SU-DHL-6 (cell line): ENCODE measurements at regions not wholly inside any gene's neighbourhood (a gene's known extent, or its start where the extent isn't known, plus 50 kb on each side); places are given as distances from the start of the nearest gene placed in this dataset.

ENCODE experiments used
- H2AFZ ChIP-seq: fragments of 200-600 bp; sonication (generic); 2 replicates; pipeline ENCODE4 v1.6.1; 2014; ENCODE audit warnings: low read depth, mild to moderate bottlenecking, moderate library complexity, mixed read lengths, antibody characterized with exemption, low read length; ENCODE audit not compliant: severe bottlenecking
- H3F3A ChIP-seq: fragments of 200-600 bp; shearing (Covaris generic); 2 replicates; pipeline ENCODE4 v1.6.0; 2016; ENCODE audit warnings: antibody characterized with exemption, mild to moderate bottlenecking; ENCODE audit not compliant: insufficient read depth
- H3K27ac ChIP-seq: fragments of 200-600 bp; sonication (generic); 2 replicates; pipeline ENCODE4 v1.5.1; 2016; ENCODE audit warnings: low read depth, mild to moderate bottlenecking, low read length, moderate library complexity, mixed read lengths
- H3K27me3 ChIP-seq: fragments of 200-600 bp; sonication (generic), shearing (Covaris generic); 2 replicates; pipeline ENCODE4 v1.6.0; 2014; ENCODE audit warnings: mild to moderate bottlenecking, low read length
- H3K36me3 ChIP-seq: fragments of 200-600 bp; sonication (generic); 2 replicates; pipeline ENCODE4 v1.6.1; 2014; ENCODE audit warnings: mild to moderate bottlenecking, low read length, mixed read lengths
- H3K4me2 ChIP-seq: fragments of 300-600, 200-600 bp; shearing (Covaris generic), sonication (generic); 2 replicates; pipeline ENCODE4 v1.6.0; 2014; ENCODE audit warnings: low read length, low read depth, mild to moderate bottlenecking; ENCODE audit not compliant: poor library complexity, severe bottlenecking
- H3K4me3 ChIP-seq: fragments of 200-600 bp; sonication (generic); 2 replicates; pipeline ENCODE4 v1.5.1; 2014; ENCODE audit warnings: antibody characterized with exemption, low read length, mild to moderate bottlenecking, mixed read lengths; ENCODE audit not compliant: insufficient read depth, poor library complexity, severe bottlenecking
- H3K79me2 ChIP-seq: fragments of 200-600 bp; sonication (generic); 2 replicates; pipeline ENCODE4 v1.6.1; 2014; ENCODE audit warnings: mild to moderate bottlenecking, low read length, moderate library complexity; ENCODE audit not compliant: insufficient read depth
- H3K9ac ChIP-seq: fragments of 200-600 bp; sonication (generic); 2 replicates; pipeline ENCODE4 v1.7.0; 2014; ENCODE audit warnings: mild to moderate bottlenecking, low read length
- H3K9me2 ChIP-seq: fragments of 200-600 bp; sonication (generic); replicated peaks from 2 replicates; pipeline ENCODE4 v1.6.1; 2014; ENCODE audit warnings: low read length; ENCODE audit not compliant: insufficient read depth
- H3K9me3 ChIP-seq: fragments of 200-600 bp; sonication (generic); 2 replicates; pipeline ENCODE4 v1.6.1; 2014; ENCODE audit warnings: low read length, mixed read lengths; ENCODE audit not compliant: insufficient read depth
- H4K20me1 ChIP-seq: fragments of 200-600 bp; sonication (generic); 2 replicates; pipeline ENCODE4 v1.6.1; 2014; ENCODE audit warnings: low read depth, mild to moderate bottlenecking, antibody characterized with exemption, low read length, moderate library complexity, mixed read lengths
- EZH2phosphoT487 ChIP-seq: fragments of 200-600 bp; sonication (generic), shearing (Covaris generic); conservative IDR thresholded peaks from 2 replicates; pipeline ENCODE4 v1.6.1; 2018; ENCODE audit warnings: mild to moderate bottlenecking, antibody characterized with exemption, low read length, moderate library complexity, mixed read lengths
- TF ChIP-seq, protein P1 (sequence below): fragments of 200-600 bp; sonication (generic); IDR thresholded peaks from one replicate; pipeline ENCODE4 v1.5.1; 2017; ENCODE audit warnings: antibody characterized with exemption, mild to moderate bottlenecking, low read length, moderate library complexity; ENCODE audit not compliant: insufficient read depth, poor library complexity, severe bottlenecking

DNA sequence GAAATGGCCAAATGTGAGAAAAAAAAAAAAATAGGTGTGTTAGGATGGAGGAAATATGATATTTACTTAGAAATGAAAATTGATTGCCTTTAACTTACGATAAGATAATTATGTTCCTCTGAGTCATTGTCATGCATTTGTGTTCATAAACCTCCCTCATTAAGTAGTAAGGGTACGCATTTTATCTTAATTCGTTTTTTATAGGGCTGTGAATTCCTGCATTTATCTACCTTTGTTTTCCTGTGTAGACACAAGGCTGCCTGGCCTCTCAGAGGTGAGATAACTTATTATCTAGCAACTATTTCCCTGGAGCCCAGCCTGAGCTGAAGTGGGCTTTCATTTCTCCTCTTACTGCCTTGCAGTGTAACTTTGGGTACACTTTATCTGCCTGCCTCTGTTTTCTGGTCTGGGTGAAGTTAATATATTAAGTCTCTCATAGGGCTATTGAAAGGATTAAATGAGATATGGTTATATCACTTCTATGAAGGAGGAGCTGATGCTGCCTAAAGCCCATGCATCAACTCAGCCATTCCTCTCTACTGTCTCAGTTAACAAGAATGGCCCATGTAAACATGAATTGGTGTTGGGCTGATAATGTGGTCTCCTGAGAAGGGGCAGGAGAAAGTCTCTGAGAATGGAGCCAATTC, 103.8 kb upstream of the KLF4 start:
- no peaks in the 10 kb centered on the region for H3K27me3 ChIP-seq

DNA sequence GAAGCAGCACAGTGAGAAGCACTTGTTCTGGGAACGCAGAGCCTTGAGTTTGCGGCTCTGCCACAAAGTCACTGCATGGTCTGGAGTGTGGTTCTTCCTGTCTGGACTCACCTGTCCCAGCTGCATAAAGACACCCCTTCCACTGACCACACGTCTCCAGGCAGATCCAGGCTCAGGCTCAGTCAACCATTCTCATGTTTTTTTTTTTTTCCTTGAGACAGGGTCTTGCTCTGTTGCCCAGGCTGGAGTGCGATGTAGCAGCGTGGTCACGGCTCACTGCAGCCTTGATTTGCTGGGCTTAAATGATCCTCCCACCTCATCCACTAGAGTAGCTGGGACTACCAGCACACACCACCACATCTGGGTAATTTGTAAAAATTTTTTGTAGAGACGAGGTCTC, 102.9 kb upstream of the KLF4 start:
- Histone ChIP-seq H3F3A (no peaks in the 10 kb centered on the region), H4K20me1 (no peaks in the 10 kb centered on the region), H3K27me3 (no peaks in the 10 kb centered on the region), H3K79me2 (no peaks in the 10 kb centered on the region), H3K27ac (no peak overlapping the region), H3K9me3 (no peaks in the 10 kb centered on the region), H2AFZ (no peak overlapping the region), H3K36me3 (no peaks in the 10 kb centered on the region), H3K9ac (no peak overlapping the region), H3K4me2 (no peak overlapping the region), H3K4me3 (no peak overlapping the region), H3K9me2 (no peaks in the 10 kb centered on the region)
- TF ChIP-seq, protein P1, sequence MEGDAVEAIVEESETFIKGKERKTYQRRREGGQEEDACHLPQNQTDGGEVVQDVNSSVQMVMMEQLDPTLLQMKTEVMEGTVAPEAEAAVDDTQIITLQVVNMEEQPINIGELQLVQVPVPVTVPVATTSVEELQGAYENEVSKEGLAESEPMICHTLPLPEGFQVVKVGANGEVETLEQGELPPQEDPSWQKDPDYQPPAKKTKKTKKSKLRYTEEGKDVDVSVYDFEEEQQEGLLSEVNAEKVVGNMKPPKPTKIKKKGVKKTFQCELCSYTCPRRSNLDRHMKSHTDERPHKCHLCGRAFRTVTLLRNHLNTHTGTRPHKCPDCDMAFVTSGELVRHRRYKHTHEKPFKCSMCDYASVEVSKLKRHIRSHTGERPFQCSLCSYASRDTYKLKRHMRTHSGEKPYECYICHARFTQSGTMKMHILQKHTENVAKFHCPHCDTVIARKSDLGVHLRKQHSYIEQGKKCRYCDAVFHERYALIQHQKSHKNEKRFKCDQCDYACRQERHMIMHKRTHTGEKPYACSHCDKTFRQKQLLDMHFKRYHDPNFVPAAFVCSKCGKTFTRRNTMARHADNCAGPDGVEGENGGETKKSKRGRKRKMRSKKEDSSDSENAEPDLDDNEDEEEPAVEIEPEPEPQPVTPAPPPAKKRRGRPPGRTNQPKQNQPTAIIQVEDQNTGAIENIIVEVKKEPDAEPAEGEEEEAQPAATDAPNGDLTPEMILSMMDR, result no peak

More for the DNA sequence above, 103.8 kb upstream of the KLF4 start:
- TF ChIP-seq, protein P1, result no peak
- TF ChIP-seq EZH2phosphoT487, result no peak
- H3K4me3 ChIP-seq, result no peak overlapping the region
- no peaks in the 10 kb centered on the region for H3K9me3 ChIP-seq
- H3K9ac ChIP-seq, result no peak overlapping the region
- H3K79me2 ChIP-seq, result no peaks in the 10 kb centered on the region
- no peak overlapping the region for H3K4me2 ChIP-seq
- H2AFZ ChIP-seq, result no peak overlapping the region
- H4K20me1 ChIP-seq, result no peaks in the 10 kb centered on the region
- no peaks in the 10 kb centered on the region for H3K9me2 ChIP-seq
- no peaks in the 10 kb centered on the region for H3F3A ChIP-seq
- no peaks in the 10 kb centered on the region for H3K36me3 ChIP-seq
- no peak overlapping the region for H3K27ac ChIP-seq

DNA sequence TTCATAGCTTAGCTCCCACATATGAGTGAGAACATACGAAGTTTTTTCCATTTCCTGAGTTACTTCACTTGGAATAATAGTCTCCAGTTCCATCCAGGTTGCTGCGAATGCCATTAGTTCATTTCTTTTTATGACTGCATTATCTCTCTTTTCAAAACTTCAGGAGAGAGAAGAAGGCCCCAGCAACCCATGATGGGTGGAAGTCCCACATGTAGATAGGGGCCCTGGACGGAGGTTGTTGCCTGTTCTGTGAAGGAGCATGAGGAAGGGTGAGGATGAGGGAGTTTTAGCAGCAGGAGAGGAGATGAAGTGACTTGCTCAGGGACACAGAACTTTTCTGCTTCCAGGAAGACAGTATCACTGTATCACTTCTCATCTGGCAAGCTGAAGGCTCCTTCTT, 102.2 kb upstream of the KLF4 start:
- no peak for TF ChIP-seq EZH2phosphoT487
- TF ChIP-seq, protein P1, result no peak
- Histone ChIP-seq H2AFZ (no peak overlapping the region), H3K4me2 (no peak overlapping the region), H3K27ac (no peak overlapping the region), H3K79me2 (no peaks in the 10 kb centered on the region), H4K20me1 (no peaks in the 10 kb centered on the region), H3K9me3 (no peaks in the 10 kb centered on the region), H3K4me3 (no peak overlapping the region), H3K27me3 (no peaks in the 10 kb centered on the region), H3K36me3 (no peaks in the 10 kb centered on the region), H3K9me2 (no peaks in the 10 kb centered on the region), H3K9ac (no peak overlapping the region), H3F3A (no peaks in the 10 kb centered on the region)
